DOHH2 (cell line): ENCODE measurements at regions not wholly inside any gene's neighbourhood (a gene's known extent, or its start where the extent isn't known, plus 50 kb on each side); places are given as distances from the start of the nearest gene placed in this dataset.

ENCODE experiments used
- EZH2phosphoT487 ChIP-seq: fragments of 200-600 bp; sonication (generic); IDR thresholded peaks from 2 replicates; pipeline ENCODE4 v1.6.1; 2017; ENCODE audit warnings: borderline replicate concordance, mild to moderate bottlenecking, antibody characterized with exemption, low read length, moderate library complexity, mixed read lengths
- TF ChIP-seq, protein P1 (sequence below): fragments of 200-600 bp; sonication (generic); IDR thresholded peaks from one replicate; pipeline ENCODE4 v1.5.1; 2014; ENCODE audit warnings: antibody characterized with exemption, mild to moderate bottlenecking, low read depth, low read length; ENCODE audit not compliant: poor library complexity, severe bottlenecking

DNA sequence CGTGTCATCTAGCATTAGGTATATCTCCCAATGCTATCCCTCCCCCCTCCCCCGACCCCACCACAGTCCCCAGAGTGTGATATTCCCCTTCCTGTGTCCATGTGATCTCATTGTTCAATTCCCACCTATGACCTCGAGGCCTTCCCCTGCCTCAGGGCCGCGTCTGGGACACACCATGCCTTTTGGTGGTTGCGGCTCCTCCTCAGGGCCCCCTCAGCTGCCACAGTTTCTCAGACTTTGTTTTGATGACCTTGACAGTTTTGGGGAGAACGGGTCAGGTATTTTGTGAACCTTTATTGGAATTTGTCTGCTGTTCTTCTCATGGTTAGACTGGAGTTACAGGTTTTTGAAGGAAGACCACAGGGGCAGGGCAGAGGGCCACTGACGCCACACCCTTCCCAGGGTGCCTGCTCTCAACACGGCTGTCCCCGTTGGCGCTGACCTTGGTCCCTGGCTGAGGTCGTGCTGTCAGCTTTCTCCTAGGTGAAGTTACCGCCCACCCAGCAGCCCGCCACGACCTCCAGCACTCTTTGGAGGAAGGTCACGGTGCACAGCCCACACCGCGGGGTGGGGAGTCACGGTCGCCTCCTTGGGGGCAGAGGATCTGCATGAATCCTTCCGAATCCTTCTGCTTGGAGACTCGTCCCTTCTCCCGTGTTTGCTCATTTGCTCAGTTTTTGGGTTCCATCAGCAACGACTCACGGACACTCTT is 130.5 kb downstream of the KIF26A start:
- TF ChIP-seq, protein P1, sequence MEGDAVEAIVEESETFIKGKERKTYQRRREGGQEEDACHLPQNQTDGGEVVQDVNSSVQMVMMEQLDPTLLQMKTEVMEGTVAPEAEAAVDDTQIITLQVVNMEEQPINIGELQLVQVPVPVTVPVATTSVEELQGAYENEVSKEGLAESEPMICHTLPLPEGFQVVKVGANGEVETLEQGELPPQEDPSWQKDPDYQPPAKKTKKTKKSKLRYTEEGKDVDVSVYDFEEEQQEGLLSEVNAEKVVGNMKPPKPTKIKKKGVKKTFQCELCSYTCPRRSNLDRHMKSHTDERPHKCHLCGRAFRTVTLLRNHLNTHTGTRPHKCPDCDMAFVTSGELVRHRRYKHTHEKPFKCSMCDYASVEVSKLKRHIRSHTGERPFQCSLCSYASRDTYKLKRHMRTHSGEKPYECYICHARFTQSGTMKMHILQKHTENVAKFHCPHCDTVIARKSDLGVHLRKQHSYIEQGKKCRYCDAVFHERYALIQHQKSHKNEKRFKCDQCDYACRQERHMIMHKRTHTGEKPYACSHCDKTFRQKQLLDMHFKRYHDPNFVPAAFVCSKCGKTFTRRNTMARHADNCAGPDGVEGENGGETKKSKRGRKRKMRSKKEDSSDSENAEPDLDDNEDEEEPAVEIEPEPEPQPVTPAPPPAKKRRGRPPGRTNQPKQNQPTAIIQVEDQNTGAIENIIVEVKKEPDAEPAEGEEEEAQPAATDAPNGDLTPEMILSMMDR, result no peak
- TF ChIP-seq EZH2phosphoT487, result no peak
